Activated naive CD8-positive, alpha-beta T cell (primary cell): ENCODE measurements at regions not wholly inside any gene's neighbourhood (a gene's known extent, or its start where the extent isn't known, plus 50 kb on each side); places are given as distances from the start of the nearest gene placed in this dataset.

Experiments
- H3K27ac Mint-ChIP-seq: one replicate; pipeline ENCODE4 v1.8.0; 2021; ENCODE audit warnings: mixed read lengths
- H3K27me3 Mint-ChIP-seq: one replicate; pipeline ENCODE4 v1.8.0; 2021; ENCODE audit warnings: mixed read lengths
- H3K36me3 Mint-ChIP-seq: one replicate; pipeline ENCODE4 v1.8.0; 2021; ENCODE audit warnings: mixed read lengths
- H3K4me1 Mint-ChIP-seq: one replicate; pipeline ENCODE4 v1.8.0; 2021; ENCODE audit warnings: low read depth, mixed read lengths
- H3K4me3 Mint-ChIP-seq: one replicate; pipeline ENCODE4 v1.8.0; 2021; ENCODE audit warnings: mild to moderate bottlenecking, mixed read lengths
- H3K9me3 Mint-ChIP-seq: one replicate; pipeline ENCODE4 v1.8.0; 2021; ENCODE audit warnings: low read depth, mixed read lengths

- no peak overlapping the region for H3K27ac Mint-ChIP-seq
- no peak overlapping the region for H3K4me3 Mint-ChIP-seq
- no peaks in the 10 kb centered on the region for H3K4me1 Mint-ChIP-seq
- no peaks in the 10 kb centered on the region for H3K36me3 Mint-ChIP-seq
- H3K9me3 Mint-ChIP-seq: peaks cover 6% of the 10 kb centered on the region
- H3K27me3 Mint-ChIP-seq: no peaks in the 10 kb centered on the region
These were observed 1848.6 kb upstream of the CELF4 start for GRCh38 chr18:39414009-39414700.

GRCh38 chr18:39406941-39407340 is 1841.3 kb upstream of the CELF4 start:
- Mint-ChIP-seq H3K9me3 (peaks cover 15% of the 10 kb centered on the region), H3K4me3 (no peak overlapping the region), H3K27ac (no peak overlapping the region), H3K27me3 (no peaks in the 10 kb centered on the region), H3K4me1 (no peaks in the 10 kb centered on the region), H3K36me3 (no peaks in the 10 kb centered on the region)

- Mint-ChIP-seq H3K27ac (no peak overlapping the region), H3K36me3 (no peaks in the 10 kb centered on the region), H3K4me3 (no peak overlapping the region), H3K9me3 (peaks cover 20% of the 10 kb centered on the region), H3K27me3 (no peaks in the 10 kb centered on the region), H3K4me1 (no peaks in the 10 kb centered on the region)
These were observed 1837.5 kb upstream of the CELF4 start for GRCh38 chr18:39403121-39403520.

- H3K27me3 Mint-ChIP-seq: no peaks in the 10 kb centered on the region
- H3K9me3 Mint-ChIP-seq: peaks cover 8% of the 10 kb centered on the region
- H3K4me3 Mint-ChIP-seq: no peak overlapping the region
- no peaks in the 10 kb centered on the region for H3K36me3 Mint-ChIP-seq
- no peak overlapping the region for H3K27ac Mint-ChIP-seq
- H3K4me1 Mint-ChIP-seq: no peaks in the 10 kb centered on the region
These were observed 1834.1 kb upstream of the CELF4 start for GRCh38 chr18:39399662-39400061.

GRCh38 chr18:39396168-39396567 is 1830.6 kb upstream of the CELF4 start:
- peaks cover 19% of the 10 kb centered on the region for H3K9me3 Mint-ChIP-seq
- H3K27me3 Mint-ChIP-seq: no peaks in the 10 kb centered on the region
- H3K4me3 Mint-ChIP-seq: no peak overlapping the region
- H3K4me1 Mint-ChIP-seq: no peaks in the 10 kb centered on the region
- H3K27ac Mint-ChIP-seq: no peak overlapping the region
- no peaks in the 10 kb centered on the region for H3K36me3 Mint-ChIP-seq

GRCh38 chr18:39389800-39390379 is 1824.3 kb upstream of the CELF4 start:
- Mint-ChIP-seq H3K4me1 (no peaks in the 10 kb centered on the region), H3K4me3 (no peak overlapping the region), H3K36me3 (no peaks in the 10 kb centered on the region), H3K27ac (no peak overlapping the region), H3K9me3 (peaks cover 21% of the 10 kb centered on the region), H3K27me3 (no peaks in the 10 kb centered on the region)

- H3K36me3 Mint-ChIP-seq: no peaks in the 10 kb centered on the region
- no peaks in the 10 kb centered on the region for H3K4me1 Mint-ChIP-seq
- peaks cover 1% of the 10 kb centered on the region for H3K9me3 Mint-ChIP-seq
- no peak overlapping the region for H3K4me3 Mint-ChIP-seq
- H3K27ac Mint-ChIP-seq: no peak overlapping the region
- no peaks in the 10 kb centered on the region for H3K27me3 Mint-ChIP-seq
These were observed 1815.3 kb upstream of the CELF4 start for GRCh38 chr18:39380866-39381265.

GRCh38 chr18:39380186-39380725 is 1814.7 kb upstream of the CELF4 start:
- no peak overlapping the region for H3K27ac Mint-ChIP-seq
- no peaks in the 10 kb centered on the region for H3K27me3 Mint-ChIP-seq
- H3K36me3 Mint-ChIP-seq: no peaks in the 10 kb centered on the region
- no peak overlapping the region for H3K4me3 Mint-ChIP-seq
- H3K9me3 Mint-ChIP-seq: no peaks in the 10 kb centered on the region
- no peaks in the 10 kb centered on the region for H3K4me1 Mint-ChIP-seq

GRCh38 chr18:39375066-39375465 is 1809.5 kb upstream of the CELF4 start:
- no peak overlapping the region for H3K4me3 Mint-ChIP-seq
- H3K4me1 Mint-ChIP-seq: no peaks in the 10 kb centered on the region
- no peaks in the 10 kb centered on the region for H3K9me3 Mint-ChIP-seq
- no peak overlapping the region for H3K27ac Mint-ChIP-seq
- H3K36me3 Mint-ChIP-seq: no peaks in the 10 kb centered on the region
- H3K27me3 Mint-ChIP-seq: no peaks in the 10 kb centered on the region

GRCh38 chr18:39371996-39372395 is 1806.4 kb upstream of the CELF4 start:
- no peaks in the 10 kb centered on the region for H3K36me3 Mint-ChIP-seq
- no peak overlapping the region for H3K4me3 Mint-ChIP-seq
- no peak overlapping the region for H3K27ac Mint-ChIP-seq
- H3K27me3 Mint-ChIP-seq: no peaks in the 10 kb centered on the region
- H3K4me1 Mint-ChIP-seq: no peaks in the 10 kb centered on the region
- H3K9me3 Mint-ChIP-seq: no peaks in the 10 kb centered on the region

- Mint-ChIP-seq H3K36me3 (no peaks in the 10 kb centered on the region), H3K4me1 (no peaks in the 10 kb centered on the region), H3K4me3 (no peak overlapping the region), H3K9me3 (no peaks in the 10 kb centered on the region), H3K27me3 (no peaks in the 10 kb centered on the region), H3K27ac (no peak overlapping the region)
These were observed 1801.1 kb upstream of the CELF4 start for GRCh38 chr18:39366656-39367055.

GRCh38 chr18:39365836-39366485 is 1800.4 kb upstream of the CELF4 start:
- H3K36me3 Mint-ChIP-seq: no peaks in the 10 kb centered on the region
- no peak overlapping the region for H3K4me3 Mint-ChIP-seq
- no peaks in the 10 kb centered on the region for H3K4me1 Mint-ChIP-seq
- H3K27me3 Mint-ChIP-seq: no peaks in the 10 kb centered on the region
- H3K27ac Mint-ChIP-seq: no peak overlapping the region
- no peaks in the 10 kb centered on the region for H3K9me3 Mint-ChIP-seq

GRCh38 chr18:39360072-39360471 is 1794.5 kb upstream of the CELF4 start:
- Mint-ChIP-seq H3K27ac (no peak overlapping the region), H3K36me3 (no peaks in the 10 kb centered on the region), H3K9me3 (no peaks in the 10 kb centered on the region), H3K27me3 (no peaks in the 10 kb centered on the region), H3K4me1 (no peaks in the 10 kb centered on the region), H3K4me3 (no peak overlapping the region)

- Mint-ChIP-seq H3K4me3 (no peak overlapping the region), H3K36me3 (no peaks in the 10 kb centered on the region), H3K27ac (no peak overlapping the region), H3K4me1 (no peaks in the 10 kb centered on the region), H3K9me3 (no peaks in the 10 kb centered on the region), H3K27me3 (no peaks in the 10 kb centered on the region)
These were observed 1794.0 kb upstream of the CELF4 start for GRCh38 chr18:39359636-39360035.

- H3K9me3 Mint-ChIP-seq: no peaks in the 10 kb centered on the region
- no peaks in the 10 kb centered on the region for H3K36me3 Mint-ChIP-seq
These were observed 1785.3 kb upstream of the CELF4 start for GRCh38 chr18:39350945-39351344.

More at GRCh38 chr18:39350945-39351344, 1785.3 kb upstream of the CELF4 start:
- no peak overlapping the region for H3K4me3 Mint-ChIP-seq
- no peak overlapping the region for H3K27ac Mint-ChIP-seq
- no peaks in the 10 kb centered on the region for H3K4me1 Mint-ChIP-seq
- no peaks in the 10 kb centered on the region for H3K27me3 Mint-ChIP-seq
